Ovary (tissue), 7 donors: ENCODE measurements at regions not wholly inside any gene's neighbourhood (a gene's known extent, or its start where the extent isn't known, plus 50 kb on each side); places are given as distances from the start of the nearest gene placed in this dataset.

Source experiments
- DNase-seq, 5 donors: peaks; one replicate each; pipeline ENCODE4 v3.0.0-alpha.2; 2019 to 2020
- H3K27ac ChIP-seq, 2 donors: fragments of 200-600 bp; one replicate each; pipeline versions ENCODE4 v1.5.1 to v1.8.0; 2019 to 2022
- H3K27me3 ChIP-seq: fragments of 200-600 bp; one replicate; pipeline ENCODE4 v1.8.0; 2022
- H3K36me3 ChIP-seq: fragments of 200-600 bp; sonication (generic); one replicate; pipeline ENCODE4 v1.5.1; 2019
- H3K4me1 ChIP-seq: one replicate; pipeline ENCODE4 v1.8.1; 2013; ENCODE audit warnings: mild to moderate bottlenecking, moderate library complexity; ENCODE audit not compliant: insufficient read depth
- H3K4me3 ChIP-seq: fragments of 200-600 bp; sonication (generic); one replicate; pipeline ENCODE4 v1.5.1; 2017
- H3K9me3 ChIP-seq, 2 donors: fragments of 200-600 bp in 1 of 2; sonication (generic) in 1 of 2; one replicate each; pipeline versions ENCODE4 v1.5.1 to v1.8.1; 2013 to 2019; ENCODE audit warnings: mild to moderate bottlenecking in 1 of 2, moderate library complexity in 1 of 2
- CTCF ChIP-seq, 3 donors: fragments of 450-650 bp in 2 of 3; fragments of 200-600 bp in 1 of 3; IDR thresholded peaks; one replicate each; pipeline versions ENCODE4 v1.5.1 to v1.8.0; 2016 to 2022; ENCODE audit warnings: antibody characterized with exemption in 3 of 3, mild to moderate bottlenecking in 1 of 3
- EP300 ChIP-seq: sonication (generic); formaldehyde crosslinking; IDR thresholded peaks from one replicate; pipeline ENCODE4 v1.6.1; 2017; ENCODE audit warnings: antibody characterized with exemption
- POLR2A ChIP-seq: fragments of 450-650 bp; IDR thresholded peaks from one replicate; pipeline ENCODE4 v1.6.1; 2017; ENCODE audit warnings: antibody characterized with exemption, mild to moderate bottlenecking, moderate library complexity
- WGBS, 3 donors: extraction: QIAGEN DNeasy Blood & Tissue Kit in 1 of 3; methylation state at CpG; one replicate each; pipeline versions ENCODE4 v1.1.5 to v1.1.7; 2013 to 2017; 5-methylcytosine and 5-hydroxymethylcytosine counted together
- intact Hi-C, 4 donors: fragments of 100-400 bp; cut with DNase I; formaldehyde crosslinking; loops; one replicate each; pipeline versions ENCODE4 v1.11.0 to v1.15.1; 2022 to 2023
- donor health status: DM: no; HTN: no; CAD: no; lungs with moderate emphysema.
- donor health status: DM: no; HTN: no; CAD: no.
- donor health status: Bipolar disorder and iron deficiency.
- donor health status: DM: no; HTN: no; CAD: no.
- donor health status: DM: yes; HTN: yes; CAD: no.

GRCh38 chr7:79722217-79722616 is 268.8 kb upstream of the MAGI2 start:
- no peak for DNase-seq
- Histone ChIP-seq H3K36me3 (no peaks in the 10 kb centered on the region), H3K4me3 (no peak overlapping the region), H3K4me1 (no peaks in the 10 kb centered on the region), H3K9me3 (no peaks in the 10 kb centered on the region), H3K27ac (no peak overlapping the region), H3K27me3 (no peaks in the 10 kb centered on the region)
- TF ChIP-seq EP300 (no peak), CTCF (IDR thresholded peaks at IDR 0.05) (no peak), POLR2A (no peak)
- intact Hi-C loops = no loop called here

DNA sequence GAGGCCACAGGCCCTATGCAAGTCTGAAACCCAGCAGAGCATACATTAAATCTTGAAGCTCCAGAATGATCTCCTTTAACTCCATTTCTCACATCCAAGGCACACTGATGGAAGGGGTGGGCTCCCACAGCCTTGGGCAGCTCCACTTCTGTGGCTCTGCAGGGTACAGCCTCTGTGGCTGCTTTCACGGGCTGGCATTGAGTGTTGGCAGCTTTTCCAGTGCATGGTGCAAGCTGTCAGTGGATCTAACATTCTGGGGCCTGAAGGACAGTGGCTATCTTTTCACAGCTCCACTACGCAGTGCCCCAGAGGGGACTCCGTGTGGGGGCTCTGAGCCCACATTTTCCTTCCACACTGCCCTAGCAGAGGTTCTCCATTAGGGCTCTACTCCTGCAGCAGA is 265.7 kb upstream of the MAGI2 start:
- DNase-seq = no peak
- TF ChIP-seq EP300 (no peak), CTCF (IDR thresholded peaks at IDR 0.05) (no peak), POLR2A (no peak)
- Histone ChIP-seq H3K4me3 (no peak overlapping the region), H3K27me3 (no peaks in the 10 kb centered on the region), H3K36me3 (no peaks in the 10 kb centered on the region), H3K9me3 (no peaks in the 10 kb centered on the region), H3K27ac (no peak overlapping the region), H3K4me1 (no peaks in the 10 kb centered on the region)
- intact Hi-C loops = no loop called here
- WGBS, 3 donors = 90 to 97% (median 92%) methylated on average over 3 of the region's 3 CpGs

DNA sequence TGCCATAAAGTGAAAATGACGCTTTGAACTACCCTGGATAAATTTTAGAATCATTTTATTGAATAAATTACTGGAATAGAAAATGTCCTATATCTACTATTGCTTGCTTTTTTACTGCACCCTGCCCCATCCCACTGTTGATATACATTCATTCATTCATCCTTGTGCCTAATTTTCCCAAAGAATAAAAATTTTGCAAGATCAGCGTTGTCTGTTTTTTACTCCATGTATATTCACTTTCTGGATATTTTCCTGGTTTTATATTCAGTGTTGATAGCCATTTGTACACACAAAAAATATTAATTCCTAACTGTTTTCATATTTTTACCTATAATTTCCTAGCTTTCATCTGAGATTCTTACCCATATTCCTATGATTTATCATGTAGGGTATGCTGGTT is 262.9 kb upstream of the MAGI2 start:
- Histone ChIP-seq H3K9me3 (no peaks in the 10 kb centered on the region), H3K27me3 (no peaks in the 10 kb centered on the region), H3K4me1 (no peaks in the 10 kb centered on the region), H3K27ac (no peak overlapping the region), H3K36me3 (no peaks in the 10 kb centered on the region), H3K4me3 (no peak overlapping the region)
- intact Hi-C loops = no loop called here
- TF ChIP-seq CTCF (IDR thresholded peaks at IDR 0.05) (no peak), EP300 (no peak), POLR2A (no peak)
- 87 to 96% (median 91%) methylated on average over 2 of the region's 2 CpGs for WGBS, 3 donors
- DNase-seq = no peak

- H3K9me3 ChIP-seq = no peaks in the 10 kb centered on the region
- no peaks in the 10 kb centered on the region for H3K36me3 ChIP-seq
- DNase-seq = no peak
- intact Hi-C loops = no loop called here
- TF ChIP-seq EP300 = no peak
- no peak for TF ChIP-seq POLR2A
- no peak for TF ChIP-seq CTCF (IDR thresholded peaks at IDR 0.05)
- H3K4me1 ChIP-seq = no peaks in the 10 kb centered on the region
- no peak overlapping the region for H3K27ac ChIP-seq
- H3K4me3 ChIP-seq = no peak overlapping the region
- H3K27me3 ChIP-seq = no peaks in the 10 kb centered on the region
- WGBS, 3 donors = 59 to 67% (median 60%) methylated on average over 2 of the region's 2 CpGs
These were observed 260.6 kb upstream of the MAGI2 start for GRCh38 chr7:79714081-79714480.

DNA sequence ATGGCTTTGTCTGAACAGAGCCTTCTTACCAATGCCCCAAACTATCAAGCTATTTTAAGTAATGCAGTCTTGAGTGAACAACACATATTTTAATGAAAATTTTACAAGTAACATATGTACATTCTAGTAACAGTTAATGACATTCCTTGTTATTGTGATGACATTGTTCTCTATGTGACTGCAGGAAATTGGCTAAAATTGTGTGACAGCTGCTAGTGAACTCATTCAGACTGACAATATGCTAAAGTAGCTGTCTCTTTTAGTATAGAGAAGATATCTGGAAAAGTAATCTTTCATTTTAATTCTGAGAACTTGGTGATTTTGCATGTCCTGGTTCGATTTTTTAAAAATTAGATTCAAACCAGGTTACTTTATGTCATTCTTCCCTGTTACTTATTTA is 259.8 kb upstream of the MAGI2 start:
- Histone ChIP-seq H3K4me3 (no peak overlapping the region), H3K27ac (no peak overlapping the region), H3K9me3 (no peaks in the 10 kb centered on the region), H3K36me3 (no peaks in the 10 kb centered on the region), H3K4me1 (no peaks in the 10 kb centered on the region), H3K27me3 (no peaks in the 10 kb centered on the region)
- intact Hi-C loops = no loop called here
- DNase-seq = no peak
- TF ChIP-seq CTCF (IDR thresholded peaks at IDR 0.05) = no peak
- 77 to 83% (median 77%) methylated on average over 1 of the region's 1 CpG for WGBS, 3 donors
